B cell (primary cell): ENCODE measurements at regions not wholly inside any gene's neighbourhood (a gene's known extent, or its start where the extent isn't known, plus 50 kb on each side); places are given as distances from the start of the nearest gene placed in this dataset.

Experiments used
- ATAC-seq: fragments of 200-7000 bp; cut with Tn5 transposase; one replicate; pipeline ENCODE4 v1.10.0; 2021; ENCODE audit warnings: low read depth, mild to moderate bottlenecking, moderate number of reproducible peaks, moderate library complexity
- CTCF ChIA-PET: fragments of 350-600 bp; sonication (Branson Sonifier 250); formaldehyde crosslinking; loops from one replicate; lab custom pipeline; 2021; ENCODE audit warnings: antibody characterized with exemption, inconsistent platforms; lab: Charles Lee
- POLR2A ChIA-PET: fragments of 350-600 bp; sonication (Branson Sonifier 250); formaldehyde crosslinking; loops from one replicate; lab custom pipeline; 2021; ENCODE audit warnings: antibody characterized with exemption; lab: Charles Lee
- DNase-seq: peaks from one replicate; pipeline ENCODE4 v3.0.0; 2013
- H2AFZ ChIP-seq: 2 replicates; pipeline ENCODE4 v1.6.1; 2012; ENCODE audit warnings: mild to moderate bottlenecking, low read depth, low read length; ENCODE audit not compliant: insufficient read depth, poor library complexity, severe bottlenecking
- H3K27ac ChIP-seq, 2 donors: 1 replicate in 1 of 2; 2 replicates in 1 of 2; pipeline ENCODE4 v1.5.1; 2012 to 2013; ENCODE audit warnings: low read length in 2 of 2, mild to moderate bottlenecking in 2 of 2, moderate library complexity in 1 of 2
- H3K27me3 ChIP-seq, 4 experiments: fragments of 200-600 bp in 1 of 4; sonication (generic) in 1 of 4; replicated peaks in 1 of 4; 1 replicate in 2 of 4; 2 replicates in 2 of 4; pipeline versions ENCODE4 v1.6.1 to v1.7.0; 2013 to 2016; ENCODE audit warnings: low read length in 3 of 4, mild to moderate bottlenecking in 2 of 4, mixed read lengths in 1 of 4, moderate library complexity in 1 of 4; ENCODE audit not compliant: insufficient read depth in 4 of 4, control insufficient read depth in 3 of 4; ENCODE audit errors: control extremely low read depth in 1 of 4
- H3K36me3 ChIP-seq, 2 experiments: replicated peaks in 1 of 2; 1 replicate in 1 of 2; 2 replicates in 1 of 2; pipeline versions ENCODE4 v1.6.1 to v1.7.1; 2013; ENCODE audit warnings: low read length in 1 of 2; ENCODE audit not compliant: insufficient read depth in 2 of 2, control insufficient read depth in 1 of 2; ENCODE audit errors: control extremely low read depth in 1 of 2, extremely low read depth in 1 of 2
- H3K4me1 ChIP-seq, 2 donors: fragments of 200-600 bp in 1 of 2; sonication (generic) in 1 of 2; 1 replicate in 1 of 2; 2 replicates in 1 of 2; pipeline versions ENCODE4 v1.5.1 to v1.6.1; 2013 to 2017; ENCODE audit warnings: low read length in 2 of 2; ENCODE audit not compliant: control insufficient read depth in 2 of 2, insufficient read depth in 2 of 2
- H3K4me2 ChIP-seq: replicated peaks from 2 replicates; pipeline ENCODE3; 2012; ENCODE audit warnings: mild to moderate bottlenecking, low read depth, low read length; ENCODE audit not compliant: poor library complexity, severe bottlenecking
- H3K4me3 ChIP-seq, 5 experiments: fragments of 200-600 bp in 1 of 5; sonication (generic) in 1 of 5; 1 replicate in 3 of 5; 2 replicates in 2 of 5; pipeline versions ENCODE4 v1.5.1 to v1.7.0; 2011 to 2016; ENCODE audit warnings: low read length in 4 of 5, mild to moderate bottlenecking in 4 of 5, low read depth in 2 of 5, control low read depth in 1 of 5, moderate library complexity in 1 of 5; ENCODE audit not compliant: insufficient read depth in 1 of 5; ENCODE audit errors: control extremely low read depth in 1 of 5, extremely low read depth in 1 of 5
- H3K79me2 ChIP-seq: fragments of 200-600 bp; sonication (generic); one replicate; pipeline ENCODE4 v1.6.0; 2016; ENCODE audit warnings: low read length; ENCODE audit not compliant: control insufficient read depth, insufficient read depth
- H3K9ac ChIP-seq: fragments of 200-600 bp; sonication (generic); 2 replicates; pipeline ENCODE4 v1.6.1; 2017; ENCODE audit warnings: mild to moderate bottlenecking, low read length, moderate library complexity
- H3K9me3 ChIP-seq, 3 donors: one replicate each; pipeline versions ENCODE4 v1.6.1 to v1.7.1; 2013; ENCODE audit warnings: low read length in 2 of 3; ENCODE audit not compliant: control insufficient read depth in 2 of 3, insufficient read depth in 1 of 3; ENCODE audit errors: control extremely low read depth in 1 of 3
- H4K20me1 ChIP-seq: 2 replicates; pipeline ENCODE4 v1.6.0; 2012; ENCODE audit warnings: mild to moderate bottlenecking, low read length; ENCODE audit not compliant: insufficient read depth, control insufficient read depth, poor library complexity, severe bottlenecking
- H3K27ac Mint-ChIP-seq: one replicate; pipeline ENCODE4 v1.8.0; 2021; ENCODE audit warnings: mixed read lengths
- H3K27me3 Mint-ChIP-seq: one replicate; pipeline ENCODE4 v1.8.0; 2021; ENCODE audit warnings: mixed read lengths
- H3K4me1 Mint-ChIP-seq: one replicate; pipeline ENCODE4 v1.8.0; 2021; ENCODE audit warnings: mixed read lengths
- H3K4me3 Mint-ChIP-seq: one replicate; pipeline ENCODE4 v1.8.0; 2021; ENCODE audit warnings: mixed read lengths
- H3K9me3 Mint-ChIP-seq: one replicate; pipeline ENCODE4 v1.8.0; 2022; ENCODE audit warnings: mixed read lengths; ENCODE audit not compliant: insufficient read depth
- EZH2 ChIP-seq: IDR thresholded peaks from 2 replicates; pipeline ENCODE4 v1.6.1; 2012; ENCODE audit warnings: borderline replicate concordance, low read depth, mild to moderate bottlenecking, moderate library complexity, low read length; ENCODE audit not compliant: insufficient read depth, poor library complexity, severe bottlenecking
- WGBS: methylation state at CpG from one replicate; pipeline ENCODE4 v1.1.5; 2013; ENCODE audit warnings: missing lambda C conversion rate; ENCODE audit not compliant: insufficient coverage; 5-methylcytosine and 5-hydroxymethylcytosine counted together
- intact Hi-C: fragments of 100-400 bp; cut with micrococcal nuclease; formaldehyde crosslinking; loops from one replicate; pipeline ENCODE4 v1.10.0; 2022
- TF ChIP-seq, protein P1 (sequence below): fragments of 200-600 bp; IDR thresholded peaks from one replicate; pipeline ENCODE4 v1.8.0; 2022; ENCODE audit warnings: antibody characterized with exemption, mild to moderate bottlenecking

DNA sequence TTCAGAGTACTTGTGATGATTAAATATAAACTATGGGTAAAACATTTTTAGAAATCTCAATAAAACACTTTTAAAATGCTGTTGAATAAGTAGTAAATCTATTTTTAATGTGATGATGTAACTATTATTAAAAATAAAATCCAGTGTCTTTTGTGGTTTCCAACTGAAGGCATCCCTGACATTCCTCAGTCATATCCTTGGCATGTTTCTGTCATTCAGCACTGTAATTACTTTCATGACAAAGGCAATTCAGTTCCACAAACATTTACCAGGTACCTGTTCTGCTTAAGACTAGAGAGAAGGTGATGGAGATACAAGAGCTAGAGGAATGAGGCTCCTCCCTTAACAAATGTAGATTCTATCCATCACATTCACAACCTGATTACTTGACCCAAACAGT, 518.7 kb upstream of the MAP3K7 start:
- no peaks in the 10 kb centered on the region for H3K9me3 Mint-ChIP-seq
- Histone ChIP-seq H3K27me3 (no peaks in the 10 kb centered on the region), H3K27ac (no peak overlapping the region), H2AFZ (no peak overlapping the region), H3K36me3 (no peaks in the 10 kb centered on the region), H3K79me2 (no peaks in the 10 kb centered on the region), H3K9ac (no peak overlapping the region), H3K4me1 (no peaks in the 10 kb centered on the region), H3K9me3 (no peaks in the 10 kb centered on the region), H4K20me1 (no peaks in the 10 kb centered on the region), H3K4me2 (no peak overlapping the region), H3K4me3 (no peak overlapping the region)
- H3K27me3 Mint-ChIP-seq: no peaks in the 10 kb centered on the region
- no peak overlapping the region for H3K27ac Mint-ChIP-seq
- TF ChIP-seq, protein P1, sequence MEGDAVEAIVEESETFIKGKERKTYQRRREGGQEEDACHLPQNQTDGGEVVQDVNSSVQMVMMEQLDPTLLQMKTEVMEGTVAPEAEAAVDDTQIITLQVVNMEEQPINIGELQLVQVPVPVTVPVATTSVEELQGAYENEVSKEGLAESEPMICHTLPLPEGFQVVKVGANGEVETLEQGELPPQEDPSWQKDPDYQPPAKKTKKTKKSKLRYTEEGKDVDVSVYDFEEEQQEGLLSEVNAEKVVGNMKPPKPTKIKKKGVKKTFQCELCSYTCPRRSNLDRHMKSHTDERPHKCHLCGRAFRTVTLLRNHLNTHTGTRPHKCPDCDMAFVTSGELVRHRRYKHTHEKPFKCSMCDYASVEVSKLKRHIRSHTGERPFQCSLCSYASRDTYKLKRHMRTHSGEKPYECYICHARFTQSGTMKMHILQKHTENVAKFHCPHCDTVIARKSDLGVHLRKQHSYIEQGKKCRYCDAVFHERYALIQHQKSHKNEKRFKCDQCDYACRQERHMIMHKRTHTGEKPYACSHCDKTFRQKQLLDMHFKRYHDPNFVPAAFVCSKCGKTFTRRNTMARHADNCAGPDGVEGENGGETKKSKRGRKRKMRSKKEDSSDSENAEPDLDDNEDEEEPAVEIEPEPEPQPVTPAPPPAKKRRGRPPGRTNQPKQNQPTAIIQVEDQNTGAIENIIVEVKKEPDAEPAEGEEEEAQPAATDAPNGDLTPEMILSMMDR: no peak
- no peak for TF ChIP-seq EZH2
- DNase-seq (no peak), ATAC-seq (no peak)
- H3K4me3 Mint-ChIP-seq: no peak overlapping the region
- intact Hi-C loops: no loop called here
- ChIA-PET POLR2A (no interaction called here), CTCF (no interaction called here)
- no peaks in the 10 kb centered on the region for H3K4me1 Mint-ChIP-seq

DNA sequence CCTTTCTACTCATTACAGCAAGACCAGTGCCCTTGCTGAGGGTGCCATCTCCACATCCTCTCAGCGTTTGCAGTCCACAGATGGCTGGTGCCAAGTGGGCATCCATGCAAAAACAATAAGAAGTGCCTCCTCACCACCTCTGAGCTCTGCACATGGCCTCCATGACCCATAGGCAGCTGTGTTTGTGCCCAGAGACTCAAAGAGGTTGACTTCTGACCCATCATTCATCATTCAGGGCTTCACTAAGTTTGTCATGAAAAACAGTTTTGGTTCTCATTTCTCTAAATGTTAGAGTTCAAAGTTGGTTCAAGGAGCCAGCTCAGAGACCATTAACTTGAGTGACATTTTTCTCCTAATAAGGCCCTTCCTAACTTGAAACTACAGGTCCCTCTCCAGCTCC, 512.6 kb upstream of the MAP3K7 start:
- Mint-ChIP-seq H3K9me3 (no peaks in the 10 kb centered on the region), H3K4me3 (no peak overlapping the region), H3K27ac (no peak overlapping the region), H3K4me1 (no peaks in the 10 kb centered on the region), H3K27me3 (no peaks in the 10 kb centered on the region)
- POLR2A ChIA-PET: no interaction called here
- CTCF ChIA-PET: no interaction called here
- no peak for ATAC-seq
- WGBS: no CpG with 5 or more reads among the region's 1 CpG
- H3K4me3 ChIP-seq: no peak overlapping the region
- H2AFZ ChIP-seq: no peak overlapping the region
- H3K9ac ChIP-seq: no peak overlapping the region
- no peak overlapping the region for H3K27ac ChIP-seq
- H3K4me2 ChIP-seq: no peak overlapping the region
- H3K9me3 ChIP-seq: no peaks in the 10 kb centered on the region
- intact Hi-C loops: no loop called here
- H4K20me1 ChIP-seq: no peaks in the 10 kb centered on the region
- no peaks in the 10 kb centered on the region for H3K27me3 ChIP-seq
- no peak for TF ChIP-seq EZH2
- TF ChIP-seq, protein P1: no peak
- no peaks in the 10 kb centered on the region for H3K79me2 ChIP-seq
- DNase-seq: no peak
- no peaks in the 10 kb centered on the region for H3K36me3 ChIP-seq
- no peaks in the 10 kb centered on the region for H3K4me1 ChIP-seq
